ENCODE measurements at regions not wholly inside any gene's neighbourhood (a gene's known extent, or its start where the extent isn't known, plus 50 kb on each side); places are given as distances from the start of the nearest gene placed in this dataset.

- peak; percentile 59 for DNase-seq
These were observed 175.3 kb downstream of the INHBB start for GRCh38 chr2:120520929-120521912.

- no peak for DNase-seq
These were observed 176.3 kb downstream of the INHBB start for GRCh38 chr2:120522151-120522751.

GRCh38 chr2:120523766-120524165, 177.8 kb downstream of the INHBB start:
- no peak for DNase-seq

- no peak for DNase-seq
These were observed 178.2 kb downstream of the INHBB start for GRCh38 chr2:120524174-120524573.

- DNase-seq = peak; percentile 5
These were observed 179.4 kb downstream of the INHBB start for GRCh38 chr2:120525056-120526046.

- no peak for DNase-seq
These were observed 180.2 kb downstream of the INHBB start for GRCh38 chr2:120526047-120526562.

- no peak for DNase-seq
These were observed 181.3 kb downstream of the INHBB start for GRCh38 chr2:120526997-120527945.

- no peak for DNase-seq
These were observed 182.2 kb downstream of the INHBB start for GRCh38 chr2:120528051-120528692.

- no peak for DNase-seq
These were observed 182.7 kb downstream of the INHBB start for GRCh38 chr2:120528693-120529076.

GRCh38 chr2:120530781-120531180, 184.8 kb downstream of the INHBB start:
- no peak for DNase-seq

GRCh38 chr2:120531365-120531764, 185.4 kb downstream of the INHBB start:
- no peak for DNase-seq

- no peak for DNase-seq
These were observed 186.1 kb downstream of the INHBB start for GRCh38 chr2:120531863-120532600.

- DNase-seq = no peak
These were observed 187.7 kb downstream of the INHBB start for GRCh38 chr2:120533625-120534024.

GRCh38 chr2:120534457-120534856, 188.5 kb downstream of the INHBB start:
- no peak for DNase-seq

- no peak for DNase-seq
These were observed 189.1 kb downstream of the INHBB start for GRCh38 chr2:120535081-120535480.

GRCh38 chr2:120536141-120536540, 190.2 kb downstream of the INHBB start:
- no peak for DNase-seq

GRCh38 chr2:120538691-120539423, 192.9 kb downstream of the INHBB start:
- peak; percentile 5 for DNase-seq

GRCh38 chr2:120539424-120539936, 193.5 kb downstream of the INHBB start:
- no peak for DNase-seq
